ENCODE measurements at regions not wholly inside any gene's neighbourhood (a gene's known extent, or its start where the extent isn't known, plus 50 kb on each side); places are given as distances from the start of the nearest gene placed in this dataset.
"Not testable (repeated sequence)": the region's sequence is repeated elsewhere in the genome, so short reads cannot be mapped to it uniquely, and the experiment has no call there.

DNA sequence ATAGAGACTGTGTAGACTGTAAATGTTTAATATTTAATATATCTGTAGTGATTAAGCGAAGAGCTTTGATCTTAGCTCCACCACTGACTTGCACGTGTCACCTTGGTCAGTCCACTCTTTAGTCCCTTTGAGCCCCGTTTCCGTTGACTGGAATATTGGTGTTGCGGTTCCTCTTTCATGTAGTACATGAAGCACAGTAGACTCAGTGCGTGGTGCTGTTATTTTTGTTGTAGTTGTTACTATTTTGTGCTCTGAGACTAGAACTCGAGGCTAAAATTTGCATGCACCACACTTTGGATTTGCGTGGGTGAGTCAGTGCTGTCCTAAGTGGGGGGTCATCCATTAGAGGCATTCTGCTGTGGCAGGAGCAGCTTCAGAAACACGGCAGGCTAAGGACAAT, 291.4 kb downstream of the QKI start:
- no peak for DNase-seq

DNA sequence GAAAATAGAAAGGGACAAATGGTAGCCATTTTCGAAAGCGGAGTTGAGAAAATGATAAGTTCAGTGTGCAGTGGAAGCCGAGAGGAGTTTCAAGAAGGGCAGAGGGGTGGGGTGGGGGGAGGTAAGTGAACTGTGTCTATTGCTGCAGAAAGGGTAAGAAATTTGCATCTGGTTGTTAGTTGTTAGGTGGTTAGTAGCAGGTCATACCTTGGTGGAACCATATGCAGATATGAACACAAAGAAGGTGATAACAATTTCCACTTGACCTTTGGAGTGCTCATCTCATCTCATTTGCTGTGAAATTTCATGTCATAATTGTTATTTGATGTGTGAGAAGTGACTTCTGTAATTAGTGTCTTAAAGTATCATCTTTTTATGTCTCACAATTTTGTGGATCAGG, 288.2 kb downstream of the QKI start:
- no peak for DNase-seq

DNA sequence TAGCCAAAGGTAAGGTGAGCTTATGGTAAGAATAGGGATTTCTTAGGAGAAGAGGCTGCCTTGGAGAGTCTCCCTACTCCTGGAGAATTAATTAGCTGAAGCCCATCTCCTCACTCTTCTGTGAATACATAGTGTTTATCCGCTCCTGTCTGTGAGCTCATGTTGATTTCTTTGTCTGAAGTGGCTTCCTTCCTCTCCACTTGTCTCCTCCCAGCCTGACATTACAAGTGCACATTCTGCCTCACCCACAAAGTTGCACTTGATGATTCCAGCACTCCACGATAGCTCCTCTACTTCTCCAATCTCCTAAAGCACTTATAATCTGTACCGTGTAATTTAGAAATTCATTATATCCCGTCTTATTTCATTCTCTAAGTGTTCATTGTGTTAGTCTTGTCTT, 287.2 kb downstream of the QKI start:
- DNase-seq, result no peak

DNA sequence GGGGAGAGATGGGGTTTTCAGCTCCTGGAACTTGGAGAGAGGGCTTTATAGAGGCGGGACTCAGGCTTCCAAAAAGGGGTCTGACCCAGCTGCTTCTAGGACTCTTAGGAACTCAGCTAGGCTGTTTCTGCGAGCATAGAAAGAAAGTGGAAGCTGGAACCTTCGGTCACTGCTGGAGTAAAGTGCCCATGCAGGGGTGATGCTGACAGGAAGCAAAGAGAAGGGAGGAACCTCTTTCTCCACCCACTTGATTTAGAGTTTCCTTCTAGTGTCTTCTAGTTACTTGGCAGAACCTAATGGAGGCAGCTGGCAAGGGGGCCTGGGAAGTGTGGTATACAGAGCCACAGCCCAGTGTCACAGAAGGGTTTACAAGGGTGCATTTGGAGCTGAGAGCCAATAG, 283.6 kb downstream of the QKI start:
- DNase-seq, result no peak

DNA sequence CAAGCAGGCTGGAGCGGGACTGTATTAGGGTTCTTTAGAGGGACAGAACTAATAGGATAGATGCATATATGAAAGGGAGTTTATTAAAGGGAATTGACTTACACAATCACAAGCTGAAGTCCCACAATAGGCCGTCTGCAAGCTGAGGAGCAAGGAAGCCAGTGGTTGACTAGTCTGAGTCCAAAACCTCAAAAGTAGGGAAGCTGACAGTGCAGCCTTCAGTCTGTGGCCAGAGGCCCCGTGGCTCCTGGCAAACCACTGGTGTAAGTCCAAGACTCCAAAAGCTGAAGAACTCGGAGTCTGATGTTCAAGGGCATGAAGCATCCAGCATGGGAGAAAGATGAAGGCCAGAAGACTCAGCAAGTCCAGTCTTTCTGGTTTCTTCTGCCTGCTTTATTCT, 281.8 kb downstream of the QKI start:
- not testable (repeated sequence) for DNase-seq

DNA sequence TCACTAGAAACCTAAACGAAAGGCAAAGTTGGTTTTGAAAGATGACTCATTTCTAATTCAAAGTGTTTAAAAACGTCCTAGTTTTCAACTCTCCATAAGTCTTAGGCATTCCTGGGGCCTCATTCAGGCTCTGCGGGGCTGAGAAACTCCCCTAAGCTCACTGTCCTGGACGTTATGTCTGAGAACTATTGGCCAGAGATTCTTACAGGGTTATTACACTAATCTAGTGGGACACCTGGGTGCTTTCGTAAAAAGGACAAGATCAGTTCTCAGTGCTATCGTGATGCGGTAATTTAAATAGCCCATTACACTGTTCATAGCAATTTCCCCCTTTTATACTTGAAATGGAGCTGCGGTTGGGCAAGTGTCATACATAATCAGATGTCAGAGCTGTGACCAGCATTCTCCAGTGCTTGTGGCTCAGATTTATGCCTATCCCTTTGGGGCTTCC, 280.9 kb downstream of the QKI start:
- DNase-seq, result no peak

DNA sequence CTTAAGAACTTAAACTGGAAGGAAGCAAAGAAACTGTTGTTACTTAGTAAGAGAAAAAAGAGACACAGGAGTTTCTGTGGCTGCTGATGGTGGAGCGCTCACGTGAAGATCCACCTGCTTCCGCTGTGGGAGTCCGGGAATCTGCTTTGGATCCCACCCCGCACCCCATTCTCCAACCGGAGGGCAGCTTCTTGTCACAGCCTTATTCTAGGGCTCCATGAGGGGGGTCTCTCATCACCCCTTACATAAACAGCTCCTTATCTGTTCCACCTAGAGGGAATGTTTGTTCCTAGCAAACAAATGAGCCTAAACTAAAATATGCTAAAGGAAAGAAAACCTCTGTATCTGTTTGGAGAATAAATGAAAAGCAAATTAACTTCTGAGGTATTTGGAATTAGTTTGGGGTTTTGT, 280.5 kb downstream of the QKI start:
- no peak for DNase-seq

DNA sequence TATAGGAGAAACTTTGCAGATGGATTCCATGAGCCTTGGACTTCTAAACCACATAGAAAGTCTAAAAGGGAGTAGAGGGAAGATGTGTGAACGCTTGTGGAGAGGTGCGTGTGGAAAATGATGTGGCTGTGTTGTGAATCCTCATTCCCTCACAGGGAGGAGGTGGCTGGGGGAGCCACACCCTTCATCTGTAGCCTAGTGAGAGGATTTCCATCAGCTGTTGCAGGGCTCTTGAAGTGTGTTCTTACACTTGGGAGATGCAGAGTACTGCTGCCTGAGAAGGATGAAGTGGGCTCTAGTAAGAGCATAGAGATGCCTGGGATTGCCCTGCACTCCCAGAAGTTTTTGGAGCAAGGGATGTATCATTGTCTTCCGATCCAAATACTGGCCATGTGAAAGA, 279.6 kb downstream of the QKI start:
- no peak for DNase-seq

DNA sequence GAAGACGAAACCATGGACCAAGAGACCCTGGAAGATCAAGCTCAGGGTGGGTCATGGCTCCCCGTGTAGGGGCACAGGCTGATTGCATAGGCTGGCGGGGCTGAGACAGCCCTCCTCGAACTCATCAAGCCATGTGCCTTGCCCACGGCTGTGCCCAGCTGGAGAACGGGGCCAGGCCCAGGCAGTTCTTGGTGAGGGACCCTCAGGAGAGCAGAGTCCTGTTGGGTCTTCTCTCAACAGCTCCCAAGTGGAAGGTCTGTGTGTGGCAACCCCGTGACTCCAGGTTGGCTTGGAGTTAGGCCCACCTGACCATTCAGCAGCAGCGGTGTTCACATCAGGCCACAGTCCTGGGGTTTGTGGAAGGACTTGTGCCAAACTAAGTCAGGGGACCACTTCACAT, 276.5 kb downstream of the QKI start:
- DNase-seq, result no peak

DNA sequence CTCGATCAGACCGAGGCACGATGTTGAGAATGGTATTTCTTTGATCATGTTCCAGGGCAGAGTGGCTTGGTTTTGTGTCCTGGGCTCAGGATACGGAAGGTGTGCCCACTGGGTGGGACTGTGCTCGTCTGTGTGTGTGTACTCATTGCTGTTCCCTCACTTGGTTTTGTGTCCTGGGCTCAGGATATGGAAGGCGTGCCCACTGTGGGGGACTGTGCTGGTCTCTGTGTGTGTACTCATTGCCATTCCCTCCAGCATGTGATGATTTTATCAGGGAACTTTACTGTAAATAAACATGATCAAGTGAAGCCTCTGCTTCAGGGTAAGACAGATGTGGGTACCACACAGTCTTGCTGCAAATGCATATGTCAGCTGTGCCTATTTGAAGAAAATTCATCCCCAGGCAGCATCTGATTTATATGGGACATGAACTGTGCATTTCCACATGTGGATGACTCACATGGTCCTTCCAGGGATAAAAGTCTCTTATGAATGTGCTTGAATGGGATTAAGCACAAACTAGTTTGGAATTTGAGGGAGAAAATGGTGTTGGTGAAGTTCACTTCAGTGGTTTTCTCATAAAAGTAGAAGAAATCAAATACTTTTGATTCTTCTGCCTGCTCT, 274.3 kb downstream of the QKI start:
- no peak for DNase-seq

DNA sequence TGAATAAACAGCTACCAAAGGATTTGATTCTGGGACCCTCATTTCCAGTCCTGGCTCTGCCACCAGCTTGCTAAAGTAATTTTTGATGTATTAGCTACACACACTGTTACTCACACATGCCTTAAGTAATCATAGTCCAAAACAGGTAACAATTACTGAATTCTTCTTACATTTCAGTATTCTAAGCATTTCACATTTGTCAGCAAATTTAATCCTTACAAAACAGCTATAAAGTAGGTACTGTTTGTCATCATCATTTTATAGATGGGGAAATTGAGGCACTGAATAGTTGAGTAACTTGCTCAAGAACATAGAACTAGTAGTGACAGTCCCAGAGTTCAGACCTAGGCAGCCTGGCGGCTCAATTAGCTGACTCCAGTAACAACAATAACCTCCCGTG, 272.6 kb downstream of the QKI start:
- DNase-seq, result no peak

DNA sequence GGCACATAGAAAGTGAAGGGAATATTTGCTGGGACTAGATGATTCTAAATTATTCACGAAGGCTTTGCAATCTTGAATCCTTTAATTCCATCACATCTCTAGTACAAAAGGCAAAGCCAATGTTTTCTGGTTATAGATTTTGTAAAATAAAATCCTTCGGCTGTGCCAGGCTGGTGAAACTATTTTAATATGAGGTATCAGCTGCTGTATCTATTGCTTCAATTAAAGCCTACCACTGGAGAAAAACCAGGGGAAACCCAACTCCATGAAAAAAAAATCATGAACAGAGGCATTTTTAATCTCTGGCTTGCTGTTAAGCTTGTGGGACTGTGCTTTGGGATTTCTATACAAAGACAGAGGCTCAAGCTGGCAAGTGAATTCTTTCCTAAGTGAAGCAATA, 271.8 kb downstream of the QKI start:
- no peak for DNase-seq

DNA sequence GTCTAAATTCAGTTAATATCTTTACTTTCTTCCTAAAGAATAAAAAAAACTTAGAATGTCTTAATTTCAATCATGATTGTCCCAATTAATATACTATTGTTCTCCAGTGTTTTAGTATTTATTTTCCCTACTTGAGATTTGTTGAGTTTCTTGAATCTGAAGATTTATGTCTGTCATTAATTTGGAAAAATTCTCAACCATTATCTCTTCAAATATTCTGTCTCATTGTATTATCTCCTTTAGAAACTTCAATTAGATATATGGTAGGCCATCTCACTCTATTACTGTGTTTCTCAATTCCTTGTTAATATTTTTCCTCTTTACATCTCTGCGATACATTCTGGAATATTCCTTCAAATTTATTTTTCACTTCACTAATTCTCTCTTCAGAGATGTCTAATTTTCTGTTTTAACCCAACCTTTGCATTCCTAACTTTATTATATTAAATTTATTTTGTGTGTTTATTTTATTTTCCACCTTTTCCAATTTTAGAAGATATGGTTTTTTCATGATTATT, 268.6 kb downstream of the QKI start:
- no peak for DNase-seq

DNA sequence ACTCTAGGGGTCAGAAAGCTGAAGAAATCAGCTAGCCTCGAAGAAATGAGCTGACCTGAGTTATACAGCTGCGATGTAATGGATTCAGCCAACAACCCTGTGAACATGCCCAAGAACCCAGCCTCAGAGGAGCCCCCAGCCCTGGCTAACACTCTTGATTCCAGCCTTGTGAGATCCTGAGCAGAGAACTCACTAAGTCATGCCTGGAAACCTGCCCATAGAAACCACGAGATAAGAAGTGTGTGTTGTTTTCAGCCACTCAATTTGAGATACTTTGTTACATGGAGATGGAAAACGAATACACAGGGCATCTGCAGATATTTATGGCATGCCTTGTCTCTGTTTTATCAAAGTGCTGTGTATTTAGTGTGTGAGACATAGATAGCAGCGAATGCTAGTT, 265.2 kb downstream of the QKI start:
- no peak for DNase-seq

DNA sequence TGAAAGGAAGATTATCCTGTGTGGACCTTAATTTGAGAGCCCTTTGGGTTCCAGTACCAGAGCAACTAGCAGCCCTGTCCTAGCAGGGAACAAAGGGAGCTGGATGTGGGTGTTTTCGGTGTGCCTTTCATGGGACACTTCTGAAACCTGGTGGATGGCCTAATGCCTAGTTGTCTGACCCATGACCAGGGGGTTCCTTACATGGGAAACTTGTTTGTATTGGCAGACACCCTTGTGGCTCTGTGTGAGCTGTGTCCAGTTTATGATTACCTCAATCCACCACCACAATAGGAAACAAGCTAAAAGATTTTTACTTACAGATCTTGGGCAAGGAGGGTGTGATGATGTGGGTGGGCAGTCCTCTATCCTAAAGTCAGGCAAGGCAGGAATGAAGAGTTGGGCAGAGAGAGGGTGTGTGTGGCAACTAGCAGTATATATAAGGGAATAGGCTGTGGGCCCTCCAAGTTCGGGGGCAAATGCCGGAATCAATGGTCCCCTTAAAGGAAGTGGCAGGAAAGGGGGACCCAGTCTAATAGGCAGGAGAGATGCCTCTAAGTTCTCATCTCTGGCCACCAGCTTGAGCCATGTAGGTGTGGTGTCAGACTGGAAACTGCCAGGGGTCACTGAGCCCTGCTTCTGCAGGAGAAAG, 264.6 kb downstream of the QKI start:
- DNase-seq, result no peak

DNA sequence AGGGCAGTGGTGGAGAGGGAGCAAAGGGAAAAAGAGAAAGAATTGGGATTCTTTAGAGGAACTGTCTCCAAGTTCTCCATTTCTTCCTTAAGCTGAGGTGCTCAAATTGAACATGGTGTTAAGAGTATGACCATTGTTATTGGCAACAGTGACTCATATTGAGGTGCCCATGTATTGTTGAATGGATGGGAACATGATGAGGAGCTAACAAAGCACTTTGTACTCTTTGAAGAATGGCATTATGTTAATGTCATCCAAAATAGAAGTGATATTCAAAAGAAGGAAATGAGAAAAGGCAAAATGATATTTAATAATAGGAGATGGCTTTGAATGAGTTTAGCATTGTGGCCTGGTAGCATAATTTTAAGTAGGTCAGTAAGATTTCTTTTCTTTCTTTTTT, 261.1 kb downstream of the QKI start:
- no peak for DNase-seq

DNA sequence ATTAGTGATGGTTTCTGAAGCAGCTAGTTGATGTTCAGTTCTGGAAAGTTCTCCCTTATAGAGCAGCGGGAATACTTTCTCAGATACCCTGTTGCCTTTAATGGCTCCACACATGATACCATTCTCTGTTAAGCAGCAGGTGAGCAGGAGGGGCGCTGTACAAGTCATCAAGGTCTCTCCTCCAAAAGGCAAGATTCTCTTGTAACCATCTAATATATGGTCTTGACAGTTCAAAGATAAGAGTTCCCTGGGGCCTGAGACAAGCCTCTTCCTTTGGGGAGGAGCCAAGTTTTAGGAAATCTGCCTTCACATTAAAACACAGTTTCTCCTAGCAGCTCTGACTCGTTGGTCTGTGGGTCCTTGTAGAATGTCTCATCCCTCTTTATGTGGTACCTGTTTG, 258.2 kb downstream of the QKI start:
- DNase-seq, result no peak

DNA sequence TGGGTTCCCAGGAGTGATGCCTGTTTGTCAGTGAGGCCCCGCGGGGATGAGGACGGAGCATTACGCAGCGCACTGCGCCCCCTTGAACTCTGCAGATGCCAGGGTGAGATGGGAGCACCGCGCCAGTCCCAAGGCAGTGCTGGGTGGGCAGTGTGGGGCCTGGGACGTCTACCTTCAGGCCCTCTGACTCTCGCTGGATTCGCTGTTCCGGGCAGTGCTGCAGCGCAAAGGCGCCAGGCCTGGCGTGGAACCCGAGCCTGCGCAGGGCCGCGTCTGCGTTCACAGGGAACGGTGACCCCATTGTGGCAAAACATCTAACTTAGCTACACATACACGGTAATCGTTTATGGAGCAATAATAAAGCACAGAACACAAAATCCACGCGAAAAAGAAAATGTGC, 257.3 kb downstream of the QKI start:
- no peak for DNase-seq

DNA sequence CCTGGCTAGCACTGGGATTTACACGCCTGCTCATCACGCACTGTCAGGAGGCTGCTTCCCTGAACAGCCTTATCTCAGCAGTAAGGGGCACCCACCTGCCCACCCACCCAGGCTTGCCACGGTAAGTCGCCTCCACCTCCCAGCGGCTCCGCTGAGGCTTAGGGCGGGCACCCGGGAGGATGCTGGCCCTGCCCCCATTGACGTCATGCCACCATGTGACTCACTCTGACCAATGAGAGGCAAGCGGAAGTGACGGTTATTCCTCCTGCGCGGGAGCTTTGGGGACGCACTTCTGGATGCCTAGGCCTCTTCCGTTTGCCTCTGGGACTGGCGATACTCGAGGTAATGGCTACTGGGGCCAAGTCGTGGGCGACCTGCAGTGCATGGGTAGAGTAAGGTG, 256.8 kb downstream of the QKI start:
- no peak for DNase-seq

DNA sequence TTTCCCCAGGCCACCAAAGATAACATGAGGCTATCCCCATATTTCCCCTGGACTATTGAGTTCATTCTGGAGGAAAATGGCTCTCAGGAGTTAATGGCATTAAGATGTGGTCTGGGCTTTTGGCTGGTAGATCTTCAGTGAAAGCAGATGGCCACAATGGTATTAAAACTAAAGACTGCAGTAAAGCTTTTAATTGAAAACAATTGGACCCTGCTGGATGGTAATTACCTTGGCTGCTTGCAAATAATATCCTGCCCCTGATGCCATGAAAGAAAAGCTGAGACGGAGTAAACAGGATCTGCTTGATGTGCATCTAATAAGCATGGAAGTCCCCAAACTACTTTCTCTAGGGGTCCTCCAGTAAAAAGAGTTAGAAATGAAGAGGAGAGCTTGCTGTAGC, 255.8 kb downstream of the QKI start:
- DNase-seq, result no peak

DNA sequence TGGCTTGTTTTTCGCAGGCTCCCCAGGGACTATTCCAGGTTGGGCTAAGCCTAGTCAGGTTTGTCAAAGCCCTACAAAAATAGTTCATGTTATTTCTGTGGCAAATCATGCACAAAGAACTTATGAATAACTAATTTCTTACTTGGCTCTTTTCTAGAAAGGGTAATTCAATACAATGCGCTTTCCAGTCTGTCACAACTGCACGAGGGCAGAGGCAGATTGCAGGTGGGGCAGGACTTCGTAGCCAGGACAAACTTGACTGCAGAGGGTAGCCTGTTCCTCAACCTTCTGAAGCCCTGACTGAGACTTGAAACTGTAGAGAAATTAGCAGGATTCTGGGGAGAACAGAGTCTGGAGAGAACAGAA, 253.5 kb downstream of the QKI start:
- DNase-seq, result no peak

DNA sequence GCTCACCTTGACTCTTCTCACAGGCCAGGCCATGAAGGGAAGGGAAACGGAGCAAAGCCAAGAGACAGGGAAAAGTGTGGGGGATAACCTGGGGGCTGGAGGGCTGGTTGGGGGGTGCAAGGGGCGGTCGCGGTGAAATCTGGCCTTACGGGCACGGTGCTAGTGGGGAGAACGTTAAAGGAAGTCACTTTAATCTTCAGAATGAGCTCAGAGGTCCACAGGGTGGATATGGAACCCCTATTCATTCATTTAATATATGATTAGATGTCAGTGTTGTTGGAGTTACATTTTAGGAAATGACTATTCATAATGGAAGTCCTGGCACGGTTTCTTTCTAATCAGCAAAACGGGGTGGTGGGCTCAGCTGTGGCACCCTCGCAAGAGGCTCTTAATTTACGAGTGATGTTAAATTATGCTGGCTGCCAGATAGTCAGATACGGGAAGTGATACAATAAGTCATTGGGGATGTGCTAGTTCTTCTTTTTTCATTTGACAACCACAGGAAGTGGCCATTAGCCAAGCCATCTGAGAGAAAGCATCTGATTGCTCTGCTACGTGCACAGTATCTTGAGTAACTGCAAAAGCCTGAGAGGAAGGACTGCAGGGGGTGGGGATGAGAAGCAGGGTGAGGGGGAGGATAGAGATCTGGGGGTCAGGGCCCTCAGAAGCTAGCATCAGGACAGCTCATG, 253.0 kb downstream of the QKI start:
- no peak for DNase-seq

DNA sequence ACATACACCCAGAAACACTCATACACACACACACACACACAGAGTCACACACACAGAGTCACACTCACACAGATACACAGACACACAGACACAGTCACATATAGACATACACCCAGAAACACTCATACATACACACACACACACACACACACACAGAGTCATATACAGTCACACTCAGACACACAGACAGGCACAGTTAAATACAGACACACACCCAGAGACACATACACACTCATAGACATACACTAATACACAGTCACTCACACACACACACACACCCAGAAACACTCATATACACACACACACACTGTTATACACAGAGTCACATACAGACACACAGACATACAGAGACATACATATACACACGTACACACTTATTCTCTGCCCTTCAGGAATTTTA, 250.9 kb downstream of the QKI start:
- no peak for DNase-seq

DNA sequence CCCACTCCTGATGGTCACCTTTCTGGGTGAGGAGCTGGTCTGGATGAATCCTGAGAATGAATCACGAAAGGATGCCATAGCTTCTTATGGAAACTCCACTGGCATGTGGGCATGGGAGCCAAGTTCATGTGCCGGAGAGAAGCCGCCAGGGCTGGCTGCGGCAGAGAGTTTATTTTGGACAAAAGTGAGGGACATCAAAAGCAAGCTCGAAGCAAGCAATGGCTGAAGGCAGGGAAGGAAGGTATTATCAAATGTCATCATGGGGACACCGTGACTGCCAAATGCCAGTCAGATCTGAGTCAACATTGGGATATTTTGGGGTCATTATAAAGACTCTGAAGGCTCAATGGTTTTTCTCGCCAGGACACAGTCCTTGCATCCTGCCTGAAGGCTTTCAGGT, 249.1 kb downstream of the QKI start:
- DNase-seq, result no peak

Data from NCI-H2081 (cell line).